Urinary bladder (tissue), 3 donors: ENCODE measurements at regions not wholly inside any gene's neighbourhood (a gene's known extent, or its start where the extent isn't known, plus 50 kb on each side); places are given as distances from the start of the nearest gene placed in this dataset.

Experiments used
- DNase-seq: peaks from one replicate; pipeline ENCODE4 v3.0.0-alpha.2; 2015; ENCODE audit errors: extremely low spot score
- H3K27ac ChIP-seq: one replicate; pipeline ENCODE4 v1.5.1; 2013; ENCODE audit warnings: low read depth, mild to moderate bottlenecking, moderate library complexity
- H3K36me3 ChIP-seq: one replicate; pipeline ENCODE4 v1.6.1; 2013; ENCODE audit warnings: mild to moderate bottlenecking, moderate library complexity; ENCODE audit not compliant: insufficient read depth
- H3K4me1 ChIP-seq: one replicate; pipeline ENCODE4 v1.6.1; 2013; ENCODE audit warnings: mild to moderate bottlenecking, moderate library complexity; ENCODE audit not compliant: insufficient read depth
- H3K4me3 ChIP-seq: one replicate; pipeline ENCODE4 v1.5.1; 2013; ENCODE audit warnings: low read depth, low read length
- WGBS: extraction: QIAGEN DNeasy Blood & Tissue Kit; methylation state at CpG from one replicate; pipeline ENCODE4 v1.1.7; 2013; 5-methylcytosine and 5-hydroxymethylcytosine counted together
- donor health status: healthy with polysubstance abuse.
- donor health status: healthy.

DNA sequence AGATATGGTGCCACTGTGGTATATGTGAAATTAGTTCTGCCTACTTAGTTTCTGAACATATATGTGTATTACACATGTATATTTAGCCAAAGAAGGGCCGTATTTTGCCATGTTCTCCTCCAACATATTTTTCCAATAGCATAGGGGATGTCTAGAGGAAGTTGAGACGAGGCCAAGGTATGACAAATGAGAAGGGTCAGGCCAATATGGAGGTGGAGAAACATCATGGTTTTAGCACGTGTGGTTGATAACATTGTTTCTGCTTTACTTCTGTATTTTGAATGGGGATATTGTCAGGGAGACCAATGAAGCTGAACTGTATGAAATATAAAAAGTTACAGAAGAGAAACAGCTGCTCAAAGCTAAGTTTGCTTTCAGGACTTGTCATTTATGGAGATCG lies 246.7 kb upstream of the TLL1 start:
- Histone ChIP-seq H3K36me3 (no peaks in the 10 kb centered on the region), H3K27ac (no peak overlapping the region), H3K4me1 (no peaks in the 10 kb centered on the region), H3K4me3 (no peak overlapping the region)
- 73% methylated on average over 4 of the region's 4 CpGs for WGBS
- DNase-seq, result no peak

DNA sequence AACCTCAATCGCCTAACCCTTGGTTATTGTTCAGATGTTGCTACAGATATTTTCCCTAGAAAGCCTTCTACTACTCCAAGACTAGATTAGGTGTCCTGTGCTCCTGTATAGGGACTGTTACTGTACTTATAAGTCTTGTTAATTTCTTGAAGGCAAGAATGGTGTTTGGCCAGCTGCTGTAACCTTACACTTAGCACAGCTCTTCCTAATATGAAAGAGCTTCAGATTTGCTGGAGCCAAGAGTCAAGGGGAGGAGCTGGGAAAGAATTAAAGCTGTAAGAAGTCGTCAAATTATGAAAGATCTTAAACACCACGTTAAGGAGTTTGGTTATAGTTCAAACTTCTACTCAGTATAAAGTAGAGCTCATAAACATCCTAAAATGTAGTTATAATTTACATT lies 245.9 kb upstream of the TLL1 start:
- no peaks in the 10 kb centered on the region for H3K4me1 ChIP-seq
- H3K4me3 ChIP-seq, result no peak overlapping the region
- no peak for DNase-seq
- H3K27ac ChIP-seq, result no peak overlapping the region
- no peaks in the 10 kb centered on the region for H3K36me3 ChIP-seq
- 59% methylated on average over 3 of the region's 3 CpGs for WGBS

DNA sequence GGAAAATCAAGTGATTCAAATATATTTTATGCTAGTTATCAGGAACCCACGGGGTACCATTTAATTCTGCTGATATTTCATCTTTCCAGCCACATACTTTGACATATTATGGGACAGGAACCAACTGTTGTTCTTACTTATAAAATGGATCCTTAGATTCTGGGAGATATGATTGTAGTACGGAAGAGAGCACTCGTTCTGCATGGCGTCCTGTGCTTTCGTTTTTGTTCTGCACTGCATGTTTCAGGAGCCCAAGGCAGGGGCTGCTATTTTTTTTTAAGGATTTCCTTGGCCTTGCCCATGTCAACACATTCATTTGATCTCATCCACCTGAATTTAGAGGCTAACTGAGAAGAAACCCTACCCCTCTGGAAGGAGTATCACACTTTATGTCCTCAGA lies 245.5 kb upstream of the TLL1 start:
- no peak overlapping the region for H3K4me3 ChIP-seq
- H3K27ac ChIP-seq, result no peak overlapping the region
- 78% methylated on average over 5 of the region's 5 CpGs for WGBS
- DNase-seq, result no peak
- H3K4me1 ChIP-seq, result no peaks in the 10 kb centered on the region
- no peaks in the 10 kb centered on the region for H3K36me3 ChIP-seq

DNA sequence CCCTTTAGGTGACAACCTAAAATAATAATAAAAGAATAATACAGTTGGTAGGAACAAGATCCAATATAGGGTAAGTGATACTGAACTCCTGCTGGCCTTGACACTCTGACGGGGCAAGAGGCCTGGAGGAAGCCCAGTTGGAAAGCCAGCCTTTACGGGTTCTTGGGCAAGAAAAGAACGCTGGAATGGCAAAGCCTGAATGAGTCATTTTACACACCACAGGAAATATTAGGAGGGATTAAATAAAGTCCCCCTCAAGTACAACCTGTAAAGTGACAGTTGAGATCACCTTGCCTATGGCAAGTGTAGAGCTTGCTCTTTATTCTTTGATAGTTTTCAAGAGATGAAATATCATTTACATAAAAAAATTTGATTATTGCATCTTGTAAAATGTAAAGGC lies 244.5 kb upstream of the TLL1 start:
- no peak overlapping the region for H3K4me3 ChIP-seq
- no peaks in the 10 kb centered on the region for H3K4me1 ChIP-seq
- H3K27ac ChIP-seq, result no peak overlapping the region
- 91% methylated on average over 3 of the region's 3 CpGs for WGBS
- H3K36me3 ChIP-seq, result no peaks in the 10 kb centered on the region
- no peak for DNase-seq

DNA sequence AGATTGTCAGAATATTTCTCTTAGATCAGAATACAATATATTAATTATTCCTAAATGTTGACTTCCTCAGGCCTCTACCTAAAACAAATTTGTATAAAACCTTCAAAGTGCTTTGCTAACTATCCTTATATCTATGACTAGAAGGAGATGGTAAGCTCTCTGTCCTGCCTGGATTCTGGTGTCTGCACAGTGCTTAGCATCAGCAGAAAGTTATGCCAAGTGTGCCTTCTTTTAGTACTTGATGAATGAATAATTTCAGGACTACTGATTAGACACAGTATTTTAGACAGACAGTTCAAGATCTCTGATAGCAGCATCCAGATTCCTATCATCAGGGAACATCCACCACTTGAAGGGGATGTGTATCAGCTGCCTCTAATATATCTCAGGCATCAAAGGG lies 242.4 kb upstream of the TLL1 start:
- Histone ChIP-seq H3K4me1 (no peaks in the 10 kb centered on the region), H3K4me3 (no peak overlapping the region), H3K27ac (no peak overlapping the region), H3K36me3 (no peaks in the 10 kb centered on the region)
- DNase-seq, result no peak

DNA sequence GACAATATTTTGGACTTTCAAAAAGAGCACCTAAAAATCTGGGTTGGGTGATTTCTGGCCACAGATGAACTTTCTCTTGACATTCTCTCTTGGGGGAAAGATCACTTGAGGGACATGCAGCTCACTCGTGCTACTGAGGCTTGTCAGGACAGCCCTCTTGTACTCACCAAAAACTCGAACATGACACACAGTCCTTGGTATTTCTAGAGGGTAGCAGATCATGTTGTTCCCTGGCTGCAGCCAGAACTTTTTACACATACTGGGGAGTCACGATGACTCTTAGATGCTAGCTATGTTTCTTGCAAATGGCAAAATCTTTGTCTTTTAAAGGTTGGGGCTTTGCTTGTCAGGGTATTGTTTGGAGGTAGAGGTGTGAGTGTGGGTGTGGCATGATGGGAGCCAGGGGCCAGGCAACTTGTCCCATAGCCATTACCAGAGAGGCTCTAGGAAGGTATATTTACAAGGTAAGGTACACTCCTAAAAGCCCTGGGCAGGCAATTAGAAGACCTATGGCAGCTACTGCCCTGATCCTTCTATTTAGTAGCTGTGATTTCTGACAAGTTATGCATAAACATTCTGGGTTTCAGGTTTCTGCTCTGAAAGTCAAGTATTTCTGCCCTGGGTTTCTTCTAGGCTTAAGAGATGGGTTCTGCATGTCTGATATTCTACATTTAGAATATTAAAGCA lies 241.7 kb upstream of the TLL1 start:
- Histone ChIP-seq H3K36me3 (no peaks in the 10 kb centered on the region), H3K4me1 (no peaks in the 10 kb centered on the region), H3K4me3 (no peak overlapping the region), H3K27ac (no peak overlapping the region)
- 83% methylated on average over 3 of the region's 3 CpGs for WGBS
- DNase-seq, result no peak

DNA sequence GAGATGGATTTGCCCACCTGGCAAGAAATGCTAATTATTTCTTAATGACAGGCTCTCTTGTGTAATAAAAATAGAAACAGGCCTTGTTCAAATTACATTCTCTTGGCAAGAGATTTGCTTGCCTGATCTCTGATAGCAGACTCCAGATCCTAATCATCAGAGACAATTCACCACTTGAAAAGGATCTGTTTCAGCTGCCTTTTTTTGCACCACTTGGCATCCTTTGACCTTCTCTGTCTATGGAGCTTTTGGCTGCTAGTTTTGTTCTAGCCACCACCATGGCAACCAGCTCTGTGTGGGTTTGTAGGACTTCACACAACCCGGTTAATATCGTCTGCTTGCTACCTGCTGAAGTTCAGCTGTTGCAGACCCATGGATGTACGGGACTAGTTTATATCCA lies 241.1 kb upstream of the TLL1 start:
- Histone ChIP-seq H3K4me3 (no peak overlapping the region), H3K4me1 (no peaks in the 10 kb centered on the region), H3K36me3 (no peaks in the 10 kb centered on the region), H3K27ac (no peak overlapping the region)
- WGBS, result 24% methylated on average over 3 of the region's 3 CpGs
- no peak for DNase-seq

DNA sequence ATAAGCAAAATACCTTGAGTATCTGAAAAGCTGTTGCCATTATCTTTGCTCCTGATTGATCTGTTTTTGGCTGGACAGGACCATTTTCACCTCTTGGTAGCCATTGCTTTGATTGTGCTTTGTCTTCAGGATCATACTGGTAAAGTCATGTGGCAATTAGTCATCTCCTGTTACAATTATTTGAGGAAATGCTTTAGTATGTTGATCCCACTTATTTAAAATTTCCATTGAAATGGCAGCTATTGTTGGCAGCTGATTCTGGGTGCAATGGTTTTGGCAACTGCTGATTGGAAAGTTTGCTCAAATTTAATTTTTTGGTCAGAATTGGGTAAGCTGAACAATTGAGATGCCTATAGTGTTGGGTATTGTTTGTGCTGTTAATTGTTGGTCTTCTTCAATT lies 238.3 kb upstream of the TLL1 start:
- no peaks in the 10 kb centered on the region for H3K36me3 ChIP-seq
- no peak for DNase-seq
- H3K4me1 ChIP-seq, result no peaks in the 10 kb centered on the region
- no peak overlapping the region for H3K27ac ChIP-seq
- no peak overlapping the region for H3K4me3 ChIP-seq

DNA sequence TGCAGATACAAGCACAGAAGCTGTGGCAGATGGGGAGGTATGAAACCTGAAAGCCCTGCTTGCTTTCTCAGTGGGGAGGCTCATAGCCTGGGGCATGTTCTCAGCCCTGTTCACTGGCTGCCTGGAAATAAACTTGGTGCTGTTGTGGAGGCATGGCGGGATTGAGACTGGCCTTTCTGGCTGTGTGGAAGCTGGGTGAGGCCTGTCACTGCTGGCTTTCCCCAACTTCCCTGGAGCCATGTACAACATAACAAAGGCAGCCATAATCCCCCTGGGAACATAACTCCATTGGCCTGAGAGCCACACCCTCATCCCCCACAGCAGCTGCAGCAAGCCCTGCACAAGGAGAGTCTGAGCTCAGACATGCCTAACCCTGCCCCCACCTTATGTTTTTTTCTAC lies 237.7 kb upstream of the TLL1 start:
- DNase-seq, result no peak
- WGBS, result 90% methylated on average over 1 of the region's 1 CpG

DNA sequence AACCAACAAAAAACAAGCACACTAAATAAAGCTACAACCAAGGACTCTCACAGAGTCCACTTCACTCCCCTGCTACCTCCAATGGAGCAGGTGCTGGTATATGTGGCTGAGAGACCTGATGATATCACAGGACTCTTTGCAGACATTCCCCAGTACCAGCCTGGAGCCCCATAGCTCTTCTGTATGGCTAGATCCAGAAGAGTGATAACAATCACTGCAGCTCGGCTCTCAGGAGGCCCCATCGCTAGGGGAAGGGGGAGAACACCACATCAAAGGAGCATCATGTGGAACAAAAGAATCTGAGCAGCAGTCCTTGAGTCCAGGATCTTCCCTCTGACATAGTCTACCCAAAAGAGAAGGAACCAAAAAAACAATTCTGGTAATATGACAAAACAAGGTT lies 237.1 kb upstream of the TLL1 start:
- DNase-seq, result no peak
- Histone ChIP-seq H3K4me3 (no peak overlapping the region), H3K27ac (no peak overlapping the region), H3K4me1 (no peaks in the 10 kb centered on the region), H3K36me3 (no peaks in the 10 kb centered on the region)
- WGBS, result 71% methylated on average over 2 of the region's 2 CpGs

More for the DNA sequence above, 237.7 kb upstream of the TLL1 start:
- Histone ChIP-seq H3K27ac (no peak overlapping the region), H3K36me3 (no peaks in the 10 kb centered on the region), H3K4me1 (no peaks in the 10 kb centered on the region), H3K4me3 (no peak overlapping the region)

DNA sequence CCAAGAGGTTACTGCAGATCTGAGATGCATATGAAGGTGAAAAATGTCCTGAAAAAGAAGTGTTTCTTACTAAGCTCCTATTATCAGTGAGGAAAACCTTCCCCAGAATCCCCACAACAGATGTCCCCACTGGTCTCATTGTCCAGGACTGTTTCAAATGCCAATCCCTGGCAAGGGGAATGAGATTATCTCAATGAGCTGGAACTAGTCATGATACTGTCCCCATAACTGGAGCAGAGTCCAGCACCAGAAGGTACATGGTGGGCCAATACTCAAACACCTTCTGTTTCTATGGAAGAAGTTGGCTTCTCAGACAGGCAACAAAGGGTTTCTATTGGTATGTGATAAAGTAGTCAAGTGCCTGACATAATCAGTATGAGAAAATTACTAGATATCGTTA lies 221.1 kb upstream of the TLL1 start:
- H3K4me1 ChIP-seq, result no peaks in the 10 kb centered on the region
- DNase-seq, result no peak
- 92% methylated on average over 1 of the region's 1 CpG for WGBS
- no peak overlapping the region for H3K27ac ChIP-seq
- H3K36me3 ChIP-seq, result no peaks in the 10 kb centered on the region
- H3K4me3 ChIP-seq, result no peak overlapping the region

DNA sequence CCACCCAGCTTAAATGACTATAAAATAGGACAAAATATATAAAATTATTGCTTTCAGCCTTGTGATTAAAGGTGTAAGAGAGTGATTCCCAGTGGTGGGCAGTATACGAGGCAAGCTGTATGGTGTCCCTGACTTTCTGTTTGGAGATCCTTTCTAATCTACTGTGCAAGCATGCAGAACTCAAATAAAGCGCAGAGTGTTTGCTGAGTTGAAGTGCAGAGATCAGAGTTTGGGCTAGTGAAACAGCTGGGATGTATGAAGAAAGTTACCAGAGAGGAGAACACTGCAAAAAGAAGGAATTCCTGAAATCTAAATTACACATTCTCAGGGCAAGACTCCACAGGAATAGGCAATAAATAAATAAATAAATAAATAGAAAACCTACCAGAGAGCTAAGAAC lies 218.5 kb upstream of the TLL1 start:
- no peak overlapping the region for H3K27ac ChIP-seq
- H3K36me3 ChIP-seq, result no peaks in the 10 kb centered on the region
- DNase-seq, result no peak
- H3K4me3 ChIP-seq, result no peak overlapping the region
- H3K4me1 ChIP-seq, result no peaks in the 10 kb centered on the region
- 89% methylated on average over 2 of the region's 2 CpGs for WGBS

DNA sequence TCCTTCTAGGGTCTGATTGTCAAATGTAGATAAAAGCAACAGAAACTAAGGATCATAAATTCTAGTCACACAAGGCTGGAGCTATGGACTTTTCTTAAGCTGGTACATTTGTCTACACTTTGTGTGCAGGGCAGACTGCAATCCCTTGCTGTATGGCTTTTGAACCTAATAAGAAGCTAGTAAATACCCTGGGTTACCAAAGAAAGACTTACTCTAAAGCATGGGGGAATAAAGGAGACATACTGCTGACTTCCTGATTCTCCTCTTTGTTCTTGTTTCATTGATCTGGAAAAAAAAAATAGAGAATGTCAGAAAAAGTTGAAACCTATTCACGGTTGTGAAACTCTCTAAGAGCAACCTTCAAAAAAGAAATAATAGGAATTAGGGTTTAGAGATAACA lies 216.6 kb upstream of the TLL1 start:
- no peak overlapping the region for H3K4me3 ChIP-seq
- H3K27ac ChIP-seq, result no peak overlapping the region
- 70% methylated on average over 1 of the region's 1 CpG for WGBS
- no peak for DNase-seq
- no peaks in the 10 kb centered on the region for H3K36me3 ChIP-seq
- H3K4me1 ChIP-seq, result no peaks in the 10 kb centered on the region

DNA sequence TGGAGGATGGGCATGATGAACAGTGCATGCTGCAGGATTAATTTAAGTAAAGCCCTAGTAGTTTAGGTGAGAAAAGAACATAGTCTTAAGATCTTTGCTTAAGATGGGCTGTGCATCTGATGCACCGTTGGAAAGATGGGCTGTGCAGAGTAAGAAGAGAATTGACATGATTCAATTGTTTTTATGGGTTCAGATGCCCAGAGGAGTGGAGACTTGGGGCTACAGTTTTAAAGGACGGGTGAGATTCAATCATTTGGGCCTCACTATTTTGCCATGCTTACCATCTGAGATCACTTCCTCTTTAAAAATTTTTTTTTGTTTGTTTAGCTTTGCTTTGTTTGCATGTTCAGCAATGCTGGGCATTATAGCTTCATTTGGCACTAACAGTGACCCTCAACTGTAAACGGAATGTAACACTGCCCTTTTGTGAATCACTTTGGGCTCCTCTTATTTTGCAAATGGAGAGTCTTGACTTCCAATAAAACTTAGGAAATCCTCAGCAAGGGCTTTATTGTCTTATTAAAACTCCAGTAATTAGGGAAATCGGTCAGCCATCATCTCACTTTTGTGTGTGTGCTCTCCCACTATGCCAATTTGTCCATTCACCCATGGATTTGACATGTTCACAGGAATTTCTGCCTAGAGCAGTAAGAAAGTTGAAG lies 216.1 kb upstream of the TLL1 start:
- Histone ChIP-seq H3K4me3 (no peak overlapping the region), H3K4me1 (no peaks in the 10 kb centered on the region), H3K27ac (no peak overlapping the region), H3K36me3 (no peaks in the 10 kb centered on the region)
- DNase-seq, result no peak
- 53% methylated on average over 4 of the region's 4 CpGs for WGBS

DNA sequence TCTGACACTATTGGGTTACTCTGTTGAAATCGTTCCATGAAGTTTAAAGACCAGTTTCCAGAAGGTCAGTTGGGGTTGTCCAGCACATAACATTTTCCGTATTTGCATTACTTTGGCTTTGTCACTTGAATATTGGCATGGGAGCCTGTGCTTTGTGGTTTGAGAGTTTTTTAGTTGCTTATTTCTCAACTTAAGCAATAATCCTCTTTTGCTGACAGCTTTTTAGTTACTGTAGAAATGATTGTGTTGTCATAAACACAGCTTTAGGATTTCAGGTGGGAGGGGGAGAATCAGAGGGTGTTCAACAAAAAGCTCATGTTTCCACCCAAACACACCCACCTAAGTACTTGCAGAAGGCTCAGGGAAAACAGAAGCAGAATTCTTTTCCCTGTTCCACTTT lies 210.7 kb upstream of the TLL1 start:
- Histone ChIP-seq H3K4me3 (no peak overlapping the region), H3K27ac (no peak overlapping the region), H3K4me1 (no peaks in the 10 kb centered on the region), H3K36me3 (no peaks in the 10 kb centered on the region)
- DNase-seq, result no peak
- WGBS, result 61% methylated on average over 2 of the region's 2 CpGs
